Neuronal stem cell (in vitro differentiated cells): ENCODE measurements at regions not wholly inside any gene's neighbourhood (a gene's known extent, or its start where the extent isn't known, plus 50 kb on each side); places are given as distances from the start of the nearest gene placed in this dataset.

Experiments used
- DNase-seq: peaks from one replicate; pipeline ENCODE4 v3.0.0-alpha.2; 2013; ENCODE audit warnings: low spot score
- H2AFZ ChIP-seq: one replicate; pipeline ENCODE4 v1.6.1; 2013; ENCODE audit warnings: mild to moderate bottlenecking, low read length, inconsistent platforms
- H2AK5ac ChIP-seq: 2 replicates; pipeline ENCODE4 v1.6.1; 2013; ENCODE audit warnings: low read depth, mild to moderate bottlenecking, inconsistent platforms, low read length, moderate library complexity, mixed read lengths
- H2BK120ac ChIP-seq: 2 replicates; pipeline ENCODE4 v1.6.1; 2013; ENCODE audit warnings: low read depth, mild to moderate bottlenecking, inconsistent platforms, low read length, moderate library complexity, mixed read lengths
- H2BK12ac ChIP-seq: one replicate; pipeline ENCODE4 v1.6.1; 2013; ENCODE audit warnings: low read length, inconsistent platforms
- H2BK15ac ChIP-seq: 2 replicates; pipeline ENCODE4 v1.6.1; 2013; ENCODE audit warnings: mild to moderate bottlenecking, low read length, inconsistent platforms, mixed read lengths
- H2BK5ac ChIP-seq: one replicate; pipeline ENCODE4 v1.6.1; 2013; ENCODE audit warnings: inconsistent platforms, mild to moderate bottlenecking, low read length, moderate library complexity
- H3K14ac ChIP-seq: one replicate; pipeline ENCODE4 v1.6.1; 2013; ENCODE audit warnings: low read length, inconsistent platforms
- H3K18ac ChIP-seq: 2 replicates; pipeline ENCODE4 v1.6.1; 2013; ENCODE audit warnings: low read length, inconsistent platforms
- H3K23ac ChIP-seq: 2 replicates; pipeline ENCODE4 v1.6.1; 2013; ENCODE audit warnings: low read depth, mild to moderate bottlenecking, mixed read lengths, low read length, inconsistent platforms; ENCODE audit not compliant: poor library complexity
- H3K27ac ChIP-seq: replicated peaks from 3 replicates; pipeline ENCODE4 v1.5.1; 2013; ENCODE audit warnings: low read length, inconsistent platforms
- H3K27me3 ChIP-seq, 3 experiments: 2 replicates each; pipeline ENCODE4 v1.6.1; 2013; ENCODE audit warnings: low read length in 3 of 3, mild to moderate bottlenecking in 2 of 3, inconsistent platforms in 1 of 3, low read depth in 1 of 3, mixed read lengths in 1 of 3, moderate library complexity in 1 of 3; ENCODE audit not compliant: control insufficient read depth in 3 of 3, insufficient read depth in 3 of 3
- H3K36me3 ChIP-seq, 2 donors: replicated peaks in 1 of 2; 2 replicates each; pipeline ENCODE4 v1.6.1; 2013; ENCODE audit warnings: low read length in 2 of 2; ENCODE audit not compliant: control insufficient read depth in 2 of 2, insufficient read depth in 2 of 2
- H3K4ac ChIP-seq: 2 replicates; pipeline ENCODE4 v1.6.1; 2013; ENCODE audit warnings: inconsistent platforms, mild to moderate bottlenecking, low read length, moderate library complexity
- H3K4me1 ChIP-seq, 2 donors: 1 replicate in 1 of 2; 2 replicates in 1 of 2; pipeline ENCODE4 v1.6.1; 2013; ENCODE audit warnings: low read length in 2 of 2, low read depth in 1 of 2; ENCODE audit not compliant: control insufficient read depth in 2 of 2, insufficient read depth in 1 of 2
- H3K4me2 ChIP-seq: one replicate; pipeline ENCODE4 v1.6.1; 2013; ENCODE audit warnings: mild to moderate bottlenecking, low read length, inconsistent platforms; ENCODE audit not compliant: insufficient read depth, poor library complexity, severe bottlenecking
- H3K4me3 ChIP-seq, 2 donors: 2 replicates each; pipeline ENCODE4 v1.5.1; 2013; ENCODE audit warnings: low read length in 2 of 2, mild to moderate bottlenecking in 2 of 2, inconsistent platforms in 1 of 2, moderate library complexity in 1 of 2
- H3K79me1 ChIP-seq: one replicate; pipeline ENCODE4 v1.6.1; 2013; ENCODE audit warnings: low read depth, mild to moderate bottlenecking, inconsistent platforms, low read length, moderate library complexity
- H3K9ac ChIP-seq: one replicate; pipeline ENCODE4 v1.6.1; 2013; ENCODE audit warnings: mild to moderate bottlenecking, low read depth, low read length, inconsistent platforms; ENCODE audit not compliant: poor library complexity
- H3K9me3 ChIP-seq, 2 donors: replicated peaks in 1 of 2; 2 replicates each; pipeline versions ENCODE3 to v1.6.1; 2013; ENCODE audit warnings: low read length in 2 of 2, mild to moderate bottlenecking in 2 of 2, inconsistent platforms in 1 of 2, low read depth in 1 of 2, mixed read lengths in 1 of 2, moderate library complexity in 1 of 2; ENCODE audit not compliant: control insufficient read depth in 2 of 2, insufficient read depth in 1 of 2
- H4K8ac ChIP-seq: one replicate; pipeline ENCODE4 v1.6.1; 2013; ENCODE audit warnings: low read depth, mild to moderate bottlenecking, inconsistent platforms, low read length, moderate library complexity
- H4K91ac ChIP-seq: one replicate; pipeline ENCODE4 v1.6.1; 2013; ENCODE audit warnings: low read length, low read depth, mild to moderate bottlenecking, inconsistent platforms; ENCODE audit not compliant: poor library complexity
- WGBS, 2 donors: extraction: QIAGEN DNeasy Blood & Tissue Kit; methylation state at CpG; one replicate each; pipeline ENCODE4 v1.1.7; 2013; ENCODE audit warnings: missing lambda C conversion rate in 2 of 2, mixed read lengths in 1 of 2; ENCODE audit not compliant: insufficient read length in 2 of 2, insufficient replicate concordance in 1 of 2; ENCODE audit errors: extremely low coverage in 2 of 2; 5-methylcytosine and 5-hydroxymethylcytosine counted together

DNA sequence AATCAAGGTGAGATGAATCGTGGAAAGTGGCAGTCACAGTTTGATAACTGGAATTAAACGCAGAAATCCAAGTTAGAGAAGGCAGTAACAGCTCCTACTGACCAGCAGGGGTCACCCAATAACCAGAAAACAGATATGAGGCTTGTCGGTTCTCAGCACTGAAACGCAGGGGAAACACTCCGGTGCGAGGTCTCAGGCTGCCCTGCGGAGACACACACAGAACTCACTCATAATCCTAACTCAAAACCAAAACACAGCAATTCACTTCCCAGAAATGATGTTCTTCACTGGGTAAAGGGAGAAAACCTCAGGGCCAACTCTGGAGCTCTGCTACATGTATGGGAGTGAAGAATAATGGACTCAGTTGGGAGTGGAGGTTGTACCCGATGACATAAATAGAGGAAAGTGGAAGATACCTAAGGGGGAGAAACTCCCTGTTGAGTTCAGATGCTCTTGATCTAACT is 384.4 kb downstream of the RAPGEF2 start:
- H3K4me1 ChIP-seq = peaks cover 0 to 5% of the 10 kb centered on the region in 2 donors
- H3K79me1 ChIP-seq = no peaks in the 10 kb centered on the region
- no CpG with 5 or more reads among the region's 8 CpGs for WGBS, 2 donors
- no peak overlapping the region for H2AK5ac ChIP-seq
- H3K27ac ChIP-seq = no peak overlapping the region
- H3K4me2 ChIP-seq = no peak overlapping the region
- no peak overlapping the region for H4K8ac ChIP-seq
- H3K4ac ChIP-seq = no peak overlapping the region
- no peak overlapping the region for H3K4me3 ChIP-seq
- no peak overlapping the region for H3K18ac ChIP-seq
- no peak overlapping the region for H3K23ac ChIP-seq
- H3K9me3 ChIP-seq = peaks cover 0 to 3% of the 10 kb centered on the region in 2 donors
- DNase-seq = peak; percentile 77
- no peak overlapping the region for H2BK15ac ChIP-seq
- H4K91ac ChIP-seq = no peak overlapping the region
- H3K27me3 ChIP-seq = no peaks in the 10 kb centered on the region
- peak overlapping the region; percentile 57 for H2AFZ ChIP-seq
- H2BK12ac ChIP-seq = no peak overlapping the region
- no peaks in the 10 kb centered on the region for H3K36me3 ChIP-seq
- no peak overlapping the region for H3K9ac ChIP-seq
- H2BK120ac ChIP-seq = no peak overlapping the region
- no peak overlapping the region for H2BK5ac ChIP-seq
- H3K14ac ChIP-seq = no peak overlapping the region

DNA sequence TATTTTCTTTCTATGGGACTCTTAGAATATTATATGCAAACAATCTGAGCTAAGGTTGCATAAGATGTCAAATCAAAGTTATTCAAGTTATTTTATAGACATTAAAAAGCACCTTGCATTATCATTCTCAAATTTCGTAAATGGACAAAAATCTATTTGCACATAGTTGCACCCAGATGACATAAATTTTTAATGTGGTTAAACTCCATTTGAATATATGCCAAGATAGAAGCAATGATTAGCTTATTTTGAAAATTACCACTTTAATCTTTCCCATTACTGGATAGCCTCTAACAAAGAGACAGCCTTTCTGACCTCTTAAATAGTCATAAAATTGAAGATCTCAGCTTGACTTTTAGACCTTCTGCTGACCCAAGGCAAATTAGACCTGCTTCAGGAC is 386.8 kb downstream of the RAPGEF2 start:
- no peak overlapping the region for H2BK5ac ChIP-seq
- peaks cover 0 to 9% of the 10 kb centered on the region in 2 donors for H3K9me3 ChIP-seq
- no CpG with 5 or more reads among the region's 1 CpG for WGBS, 2 donors
- no peak overlapping the region for H3K4ac ChIP-seq
- no peak overlapping the region for H2BK12ac ChIP-seq
- no peak overlapping the region for H3K14ac ChIP-seq
- H3K18ac ChIP-seq = no peak overlapping the region
- H4K91ac ChIP-seq = no peak overlapping the region
- H3K4me1 ChIP-seq = peaks cover 0 to 2% of the 10 kb centered on the region in 2 donors
- no peak overlapping the region for H4K8ac ChIP-seq
- H3K4me3 ChIP-seq = no peak overlapping the region
- H3K36me3 ChIP-seq = no peaks in the 10 kb centered on the region
- H3K23ac ChIP-seq = no peak overlapping the region
- H3K27ac ChIP-seq = no peak overlapping the region
- H2BK120ac ChIP-seq = no peak overlapping the region
- H2BK15ac ChIP-seq = no peak overlapping the region
- H3K4me2 ChIP-seq = no peak overlapping the region
- no peak overlapping the region for H3K9ac ChIP-seq
- no peak for DNase-seq
- H2AFZ ChIP-seq = no peak overlapping the region
- no peaks in the 10 kb centered on the region for H3K27me3 ChIP-seq
- H3K79me1 ChIP-seq = no peaks in the 10 kb centered on the region
- no peak overlapping the region for H2AK5ac ChIP-seq

DNA sequence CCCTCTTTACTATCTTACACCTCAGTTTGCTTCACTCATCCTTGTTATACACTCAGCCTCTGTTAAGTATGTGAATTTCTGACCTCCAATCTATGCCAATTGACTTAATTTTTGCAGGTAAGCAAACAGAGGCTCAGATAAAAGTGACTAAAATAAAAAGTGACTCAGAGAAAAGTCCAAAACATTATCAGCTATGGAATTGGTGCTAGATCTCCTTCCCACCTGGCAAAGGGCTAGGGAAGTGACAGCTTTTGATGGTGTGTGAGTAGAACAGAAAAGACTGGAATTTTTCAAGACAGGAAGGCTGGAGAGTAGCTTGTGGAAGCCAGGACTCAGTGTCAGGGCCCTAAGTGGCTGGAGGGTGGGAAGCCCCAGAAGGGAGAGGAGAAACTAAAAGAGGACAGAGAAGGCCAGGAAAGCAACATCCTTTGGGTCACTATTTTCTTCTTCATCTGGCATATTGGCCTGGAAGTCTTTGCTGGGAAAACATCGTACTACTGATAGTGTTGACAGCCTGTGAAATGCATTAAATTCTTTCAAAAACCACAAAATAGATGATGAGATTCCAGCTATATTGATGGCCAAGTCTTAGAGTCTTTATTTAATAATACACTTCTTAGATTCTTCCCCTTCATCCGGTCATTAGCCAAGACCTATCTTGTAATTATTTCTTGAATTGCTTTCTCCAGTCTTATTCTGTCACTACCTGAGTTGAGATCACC is 392.8 kb downstream of the RAPGEF2 start:
- Histone ChIP-seq H3K4me3 (no peak overlapping the region), H3K4me1 (peaks cover 0 to 4% of the 10 kb centered on the region in 2 donors), H3K4me2 (no peak overlapping the region), H3K9ac (no peak overlapping the region), H2BK5ac (no peak overlapping the region), H3K36me3 (no peaks in the 10 kb centered on the region), H3K9me3 (peaks cover 0 to 9% of the 10 kb centered on the region in 2 donors), H3K4ac (no peak overlapping the region), H4K8ac (no peak overlapping the region), H2BK120ac (no peak overlapping the region), H2AFZ (no peak overlapping the region), H3K27ac (no peak overlapping the region), H3K14ac (no peak overlapping the region), H2BK15ac (no peak overlapping the region), H3K27me3 (no peaks in the 10 kb centered on the region), H2BK12ac (no peak overlapping the region), H3K23ac (no peak overlapping the region), H3K18ac (no peak overlapping the region), H2AK5ac (no peak overlapping the region), H3K79me1 (no peaks in the 10 kb centered on the region), H4K91ac (no peak overlapping the region)
- WGBS, 2 donors = no CpG with 5 or more reads among the region's 2 CpGs
- DNase-seq = no peak

DNA sequence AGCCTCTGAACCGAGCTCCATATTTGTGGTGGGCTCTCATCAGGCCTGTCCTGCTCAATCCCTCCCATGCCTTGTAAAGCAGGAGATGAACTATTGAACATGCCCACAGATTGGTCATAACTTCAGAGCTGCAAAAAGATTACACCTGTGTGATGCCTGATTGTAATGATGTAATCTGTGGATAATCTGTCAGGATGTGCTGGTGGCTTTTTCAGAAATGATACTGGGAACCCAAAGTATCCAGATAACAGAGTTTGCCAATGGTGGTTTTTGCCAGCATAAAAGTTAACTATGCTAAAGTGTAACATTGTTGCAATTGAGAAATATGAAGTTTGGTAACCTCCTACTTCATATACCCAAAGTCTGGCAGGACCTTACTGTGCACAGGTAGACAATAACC is 393.4 kb downstream of the RAPGEF2 start:
- H2BK12ac ChIP-seq = no peak overlapping the region
- H2AFZ ChIP-seq = no peak overlapping the region
- no peak overlapping the region for H3K27ac ChIP-seq
- WGBS, 2 donors = no CpG with 5 or more reads among the region's 1 CpG
- peaks cover 0 to 9% of the 10 kb centered on the region in 2 donors for H3K9me3 ChIP-seq
- H2BK15ac ChIP-seq = no peak overlapping the region
- H3K4ac ChIP-seq = no peak overlapping the region
- H3K14ac ChIP-seq = no peak overlapping the region
- no peak overlapping the region for H4K8ac ChIP-seq
- DNase-seq = no peak
- H3K23ac ChIP-seq = no peak overlapping the region
- H2AK5ac ChIP-seq = no peak overlapping the region
- H2BK120ac ChIP-seq = no peak overlapping the region
- H3K9ac ChIP-seq = no peak overlapping the region
- H2BK5ac ChIP-seq = no peak overlapping the region
- H3K18ac ChIP-seq = no peak overlapping the region
- no peak overlapping the region for H3K4me2 ChIP-seq
- H4K91ac ChIP-seq = no peak overlapping the region
- no peak overlapping the region for H3K4me3 ChIP-seq
- no peaks in the 10 kb centered on the region for H3K79me1 ChIP-seq
- peaks cover 0 to 4% of the 10 kb centered on the region in 2 donors for H3K4me1 ChIP-seq
- H3K36me3 ChIP-seq = no peaks in the 10 kb centered on the region
- H3K27me3 ChIP-seq = no peaks in the 10 kb centered on the region
